ENCODE measurements at regions not wholly inside any gene's neighbourhood (a gene's known extent, or its start where the extent isn't known, plus 50 kb on each side); places are given as distances from the start of the nearest gene placed in this dataset.

DNA sequence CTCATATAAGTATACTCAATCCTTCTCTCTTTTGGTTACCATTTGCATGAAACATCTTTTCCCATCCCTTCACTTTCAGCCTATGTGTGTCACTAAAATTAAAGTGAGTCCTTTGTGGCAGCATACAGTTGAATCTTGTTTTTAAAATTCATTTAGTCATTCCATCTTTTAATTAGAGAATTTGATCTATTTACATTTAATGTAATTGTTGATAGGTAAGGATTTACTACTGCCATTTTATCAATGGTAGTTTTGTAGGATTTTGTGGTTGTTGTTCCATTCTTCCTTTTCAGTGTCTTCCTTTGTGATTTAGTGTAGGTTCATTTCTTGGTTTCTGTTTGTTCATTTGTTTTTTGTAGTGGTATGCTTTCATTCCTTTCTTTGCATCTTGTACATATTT, 191.9 kb upstream of the CTNNB1 start:
- no peak overlapping the region for H3K9ac ChIP-seq
- no peaks in the 10 kb centered on the region for H3K36me3 ChIP-seq (ENCODE audit: control insufficient read depth, insufficient read depth, low read length)
- no peaks in the 10 kb centered on the region for H3K4me1 ChIP-seq
- H2AFZ ChIP-seq, result no peak overlapping the region
- TF ChIP-seq, protein P1, sequence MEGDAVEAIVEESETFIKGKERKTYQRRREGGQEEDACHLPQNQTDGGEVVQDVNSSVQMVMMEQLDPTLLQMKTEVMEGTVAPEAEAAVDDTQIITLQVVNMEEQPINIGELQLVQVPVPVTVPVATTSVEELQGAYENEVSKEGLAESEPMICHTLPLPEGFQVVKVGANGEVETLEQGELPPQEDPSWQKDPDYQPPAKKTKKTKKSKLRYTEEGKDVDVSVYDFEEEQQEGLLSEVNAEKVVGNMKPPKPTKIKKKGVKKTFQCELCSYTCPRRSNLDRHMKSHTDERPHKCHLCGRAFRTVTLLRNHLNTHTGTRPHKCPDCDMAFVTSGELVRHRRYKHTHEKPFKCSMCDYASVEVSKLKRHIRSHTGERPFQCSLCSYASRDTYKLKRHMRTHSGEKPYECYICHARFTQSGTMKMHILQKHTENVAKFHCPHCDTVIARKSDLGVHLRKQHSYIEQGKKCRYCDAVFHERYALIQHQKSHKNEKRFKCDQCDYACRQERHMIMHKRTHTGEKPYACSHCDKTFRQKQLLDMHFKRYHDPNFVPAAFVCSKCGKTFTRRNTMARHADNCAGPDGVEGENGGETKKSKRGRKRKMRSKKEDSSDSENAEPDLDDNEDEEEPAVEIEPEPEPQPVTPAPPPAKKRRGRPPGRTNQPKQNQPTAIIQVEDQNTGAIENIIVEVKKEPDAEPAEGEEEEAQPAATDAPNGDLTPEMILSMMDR (IDR thresholded peaks at IDR 0.05), result no peak
- H3K27me3 ChIP-seq (ENCODE audit: control insufficient read depth, insufficient read depth, low read length), result no peaks in the 10 kb centered on the region
- no peak overlapping the region for H3K4me3 ChIP-seq (ENCODE audit: low read depth, low read length)
- no peak overlapping the region for H3K4me2 ChIP-seq (ENCODE audit: low read length)
- H3K27ac ChIP-seq, result no peak overlapping the region
- no peaks in the 10 kb centered on the region for H3K9me3 ChIP-seq (ENCODE audit: control insufficient read depth, low read length)
- no peaks in the 10 kb centered on the region for H3K79me2 ChIP-seq

DNA sequence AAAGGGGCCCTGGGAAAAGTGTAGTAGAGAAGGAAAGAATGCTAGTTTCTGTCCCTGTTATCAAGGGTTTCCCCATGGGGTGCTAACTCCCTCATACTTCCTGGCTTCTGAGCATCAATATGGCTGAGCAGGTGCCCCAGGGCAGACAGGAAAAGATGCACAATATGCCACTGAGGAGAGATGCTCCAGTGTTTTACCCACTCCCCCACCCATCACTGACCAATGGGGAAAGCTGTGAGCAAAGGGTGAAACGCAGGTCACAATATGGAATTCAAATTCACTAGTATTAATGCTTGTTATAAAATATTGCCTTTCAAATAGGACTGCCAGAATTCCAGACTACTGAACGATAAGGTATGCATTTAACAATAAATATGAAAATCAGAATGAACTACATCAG, 187.5 kb upstream of the CTNNB1 start:
- TF ChIP-seq, protein P1 (IDR thresholded peaks at IDR 0.05), result no peak
- no peaks in the 10 kb centered on the region for H3K4me1 ChIP-seq

DNA sequence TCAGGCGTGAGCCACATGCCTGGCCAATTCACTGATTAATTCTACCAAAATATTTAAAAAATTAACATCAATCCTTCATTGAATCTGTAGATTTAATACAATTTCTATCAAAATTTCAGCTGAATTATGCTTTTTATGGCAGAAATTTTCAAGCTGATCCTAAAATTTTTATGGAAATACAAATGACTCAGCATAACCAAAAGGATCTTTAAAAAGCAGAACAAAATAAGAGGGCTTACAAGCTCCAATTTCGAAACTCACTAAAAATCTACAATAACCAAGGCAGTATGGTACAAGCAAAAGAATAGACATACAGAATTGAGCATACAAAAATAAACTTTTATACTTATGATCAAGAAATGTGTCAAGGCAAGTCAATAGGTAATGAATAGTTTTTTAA, 180.4 kb upstream of the CTNNB1 start:
- Histone ChIP-seq H3K4me3 (ENCODE audit: low read depth, low read length) (no peak overlapping the region), H3K79me2 (no peaks in the 10 kb centered on the region), H3K27ac (no peak overlapping the region), H3K27me3 (ENCODE audit: control insufficient read depth, insufficient read depth, low read length) (no peaks in the 10 kb centered on the region), H3K4me2 (ENCODE audit: low read length) (no peak overlapping the region), H2AFZ (no peak overlapping the region), H3K4me1 (no peaks in the 10 kb centered on the region), H3K9me3 (ENCODE audit: control insufficient read depth, low read length) (no peaks in the 10 kb centered on the region), H3K9ac (no peak overlapping the region), H3K36me3 (ENCODE audit: control insufficient read depth, insufficient read depth, low read length) (no peaks in the 10 kb centered on the region)
- TF ChIP-seq, protein P1 (IDR thresholded peaks at IDR 0.05), result no peak

More for the DNA sequence above, 187.5 kb upstream of the CTNNB1 start:
- H3K4me3 ChIP-seq (ENCODE audit: low read depth, low read length), result no peak overlapping the region
- no peaks in the 10 kb centered on the region for H3K36me3 ChIP-seq (ENCODE audit: control insufficient read depth, insufficient read depth, low read length)
- no peak overlapping the region for H2AFZ ChIP-seq
- H3K79me2 ChIP-seq, result no peaks in the 10 kb centered on the region
- H3K9ac ChIP-seq, result no peak overlapping the region
- H3K9me3 ChIP-seq (ENCODE audit: control insufficient read depth, low read length), result no peaks in the 10 kb centered on the region
- no peak overlapping the region for H3K4me2 ChIP-seq (ENCODE audit: low read length)
- H3K27me3 ChIP-seq (ENCODE audit: control insufficient read depth, insufficient read depth, low read length), result no peaks in the 10 kb centered on the region
- H3K27ac ChIP-seq, result no peak overlapping the region

DNA sequence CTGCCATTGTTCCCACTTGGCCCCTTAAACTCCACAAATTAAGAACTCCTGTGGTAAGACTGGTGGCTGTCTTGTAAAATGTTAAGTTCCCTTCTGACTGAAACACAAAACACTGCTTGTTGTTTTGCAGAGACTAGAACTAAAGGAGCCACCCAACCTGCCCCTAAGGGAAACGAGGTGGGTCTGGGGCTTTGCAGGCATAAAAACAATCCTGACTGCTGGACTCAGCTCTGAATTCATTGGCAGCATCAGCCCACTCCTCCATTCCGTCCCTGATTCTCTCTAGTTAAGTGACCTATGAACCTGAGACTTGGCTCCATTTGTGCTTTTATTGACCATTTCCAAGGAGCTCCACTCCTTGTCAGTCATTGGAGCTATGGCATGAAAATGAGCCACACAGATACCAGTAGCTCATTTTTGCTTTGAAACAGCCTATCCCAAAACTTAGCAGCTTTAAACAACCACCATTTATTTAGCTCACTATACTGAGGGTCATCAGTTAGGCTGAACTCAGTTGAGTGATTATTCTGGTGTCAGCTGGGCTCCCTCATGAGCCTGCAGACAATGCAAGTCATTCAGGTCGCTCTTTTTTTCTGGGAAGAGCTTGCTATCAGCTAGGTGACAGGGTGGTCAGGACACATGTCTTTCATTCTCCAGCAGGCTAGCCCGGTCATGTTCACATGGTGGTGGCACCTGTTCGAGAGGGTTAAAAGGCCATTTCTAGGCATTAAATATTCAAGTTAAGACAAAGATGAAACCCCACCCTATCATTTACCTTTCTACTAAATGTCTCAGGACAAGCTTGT, 175.1 kb upstream of the CTNNB1 start:
- Histone ChIP-seq H3K27me3 (ENCODE audit: control insufficient read depth, insufficient read depth, low read length) (no peaks in the 10 kb centered on the region), H3K79me2 (no peaks in the 10 kb centered on the region), H3K9me3 (ENCODE audit: control insufficient read depth, low read length) (no peaks in the 10 kb centered on the region), H3K4me3 (ENCODE audit: low read depth, low read length) (no peak overlapping the region), H3K4me2 (ENCODE audit: low read length) (no peak overlapping the region), H3K9ac (no peak overlapping the region), H3K4me1 (peaks cover 6% of the 10 kb centered on the region), H3K27ac (no peak overlapping the region), H3K36me3 (ENCODE audit: control insufficient read depth, insufficient read depth, low read length) (no peaks in the 10 kb centered on the region), H2AFZ (no peak overlapping the region)
- TF ChIP-seq, protein P1 (IDR thresholded peaks at IDR 0.05), result no peak
